H1 (cell line): ENCODE measurements at regions not wholly inside any gene's neighbourhood (a gene's known extent, or its start where the extent isn't known, plus 50 kb on each side); places are given as distances from the start of the nearest gene placed in this dataset.

ENCODE experiments used
- CTCF ChIA-PET: fragments of 300-600 bp; sonication (Branson Sonifier 250); formaldehyde crosslinking; loops from one replicate; lab custom pipeline; 2021; ENCODE audit not compliant: partially characterized antibody; lab: Charles Lee
- POLR2A ChIA-PET: fragments of 300-600 bp; sonication (Branson Sonifier 250); formaldehyde crosslinking; loops from one replicate; lab custom pipeline; 2021; ENCODE audit warnings: inconsistent platforms; ENCODE audit not compliant: partially characterized antibody; lab: Charles Lee
- DNase-seq, 2 experiments: peaks; one replicate each; pipeline versions ENCODE4 v3.0.0 to v3.0.0-alpha.2; 2010 to 2022; ENCODE audit warnings: low spot score in 2 of 2, low read depth in 1 of 2, mixed read lengths in 1 of 2
- FAIRE-seq: peaks from 2 replicates; lab custom pipeline; 2011; peaks lifted over from hg19 to GRCh38; lab: Jason Lieb, UNC
- H2AFZ ChIP-seq: 2 replicates; pipeline ENCODE4 v1.8.1; 2012; ENCODE audit warnings: low read length, inconsistent platforms
- H2AK5ac ChIP-seq: 2 replicates; pipeline ENCODE4 v1.6.1; 2013; ENCODE audit warnings: low read depth, low read length
- H2BK120ac ChIP-seq: replicated peaks from 2 replicates; pipeline ENCODE3; 2013; ENCODE audit warnings: low read depth, low read length, inconsistent platforms
- H2BK12ac ChIP-seq: 2 replicates; pipeline ENCODE4 v1.6.1; 2013; ENCODE audit warnings: low read depth, low read length
- H2BK15ac ChIP-seq: 2 replicates; pipeline ENCODE4 v1.6.1; 2013; ENCODE audit warnings: low read length
- H2BK20ac ChIP-seq: 2 replicates; pipeline ENCODE4 v1.6.1; 2013; ENCODE audit warnings: low read length
- H2BK5ac ChIP-seq: 2 replicates; pipeline ENCODE4 v1.6.1; 2013; ENCODE audit warnings: low read depth, low read length
- H3K14ac ChIP-seq: 2 replicates; pipeline ENCODE4 v1.6.1; 2013; ENCODE audit warnings: inconsistent platforms; ENCODE audit not compliant: insufficient read length
- H3K18ac ChIP-seq: 2 replicates; pipeline ENCODE4 v1.6.1; 2013; ENCODE audit warnings: low read length; ENCODE audit errors: extremely low read depth
- H3K23ac ChIP-seq: 2 replicates; pipeline ENCODE4 v1.6.1; 2013; ENCODE audit warnings: inconsistent platforms; ENCODE audit not compliant: insufficient read length
- H3K23me2 ChIP-seq: 2 replicates; pipeline ENCODE4 v1.6.1; 2013; ENCODE audit warnings: low read depth, low read length
- H3K27ac ChIP-seq: 2 replicates; pipeline ENCODE4 v1.6.1; 2011; ENCODE audit warnings: low read depth, low read length, inconsistent platforms
- H3K27me3 ChIP-seq, 4 experiments: replicated peaks in 1 of 4; 1 replicate in 1 of 4; 2 replicates in 3 of 4; pipeline versions ENCODE4 v1.6.1 to v1.8.1; 2011 to 2013; ENCODE audit warnings: low read length in 3 of 4, mild to moderate bottlenecking in 3 of 4, inconsistent platforms in 2 of 4, mixed read lengths in 2 of 4, moderate library complexity in 1 of 4; ENCODE audit not compliant: control insufficient read depth in 3 of 4, insufficient read depth in 3 of 4; ENCODE audit errors: extremely low read depth in 1 of 4
- H3K36me3 ChIP-seq, 4 experiments: 2 replicates each; pipeline versions ENCODE4 v1.6.1 to v1.8.1; 2011 to 2013; ENCODE audit warnings: mild to moderate bottlenecking in 4 of 4, low read length in 3 of 4, moderate library complexity in 2 of 4, control low read depth in 1 of 4, inconsistent platforms in 1 of 4; ENCODE audit not compliant: insufficient read depth in 4 of 4, control insufficient read depth in 2 of 4
- H3K4ac ChIP-seq: replicated peaks from 2 replicates; pipeline ENCODE3; 2013; ENCODE audit warnings: low read length, low read depth, mixed read lengths, inconsistent platforms; ENCODE audit not compliant: insufficient read length
- H3K4me1 ChIP-seq, 4 experiments: replicated peaks in 1 of 4; 1 replicate in 1 of 4; 2 replicates in 3 of 4; pipeline versions ENCODE4 v1.6.1 to v1.8.1; 2011 to 2013; ENCODE audit warnings: low read length in 3 of 4, inconsistent platforms in 2 of 4, mixed read lengths in 1 of 4; ENCODE audit not compliant: insufficient read depth in 4 of 4, control insufficient read depth in 3 of 4
- H3K4me2 ChIP-seq, 2 experiments: 2 replicates each; pipeline versions ENCODE4 v1.6.1 to v1.8.1; 2011 to 2013; ENCODE audit warnings: low read depth in 2 of 2, low read length in 2 of 2, control low read depth in 1 of 2, inconsistent platforms in 1 of 2, mild to moderate bottlenecking in 1 of 2; ENCODE audit not compliant: insufficient read depth in 1 of 2
- H3K4me3 ChIP-seq, 4 experiments: fragments of 200-600, 300-600 bp in 1 of 4; sonication (generic), shearing (Covaris generic), sonication (Bioruptor Twin) in 1 of 4; 2 replicates each; pipeline versions ENCODE4 v1.5.1 to v1.8.1; 2011 to 2016; ENCODE audit warnings: low read length in 4 of 4, low read depth in 3 of 4, control low read depth in 2 of 4, inconsistent platforms in 2 of 4, mild to moderate bottlenecking in 2 of 4, mixed read lengths in 1 of 4, moderate library complexity in 1 of 4; ENCODE audit not compliant: insufficient read depth in 2 of 4; ENCODE audit errors: extremely low read depth in 1 of 4
- H3K56ac ChIP-seq: replicated peaks from 2 replicates; pipeline ENCODE3; 2013; ENCODE audit warnings: low read depth, mild to moderate bottlenecking, mixed read lengths, low read length, inconsistent platforms; ENCODE audit not compliant: insufficient read length
- H3K79me1 ChIP-seq: 2 replicates; pipeline ENCODE4 v1.6.1; 2013; ENCODE audit warnings: low read depth, low read length, control low read depth
- H3K79me2 ChIP-seq, 2 experiments: 2 replicates each; pipeline versions ENCODE4 v1.6.1 to v1.8.1; 2012 to 2013; ENCODE audit warnings: low read length in 2 of 2, mild to moderate bottlenecking in 2 of 2, inconsistent platforms in 1 of 2; ENCODE audit not compliant: insufficient read depth in 2 of 2, control insufficient read depth in 1 of 2
- H3K9ac ChIP-seq, 4 experiments: replicated peaks in 1 of 4; 1 replicate in 1 of 4; 2 replicates in 3 of 4; pipeline versions ENCODE4 v1.6.1 to v1.8.1; 2011 to 2013; ENCODE audit warnings: low read depth in 3 of 4, low read length in 3 of 4, control low read depth in 2 of 4, mild to moderate bottlenecking in 2 of 4, moderate library complexity in 2 of 4, inconsistent platforms in 1 of 4; ENCODE audit errors: extremely low read depth in 1 of 4
- H3K9me3 ChIP-seq, 2 experiments: 2 replicates each; pipeline versions ENCODE4 v1.6.1 to v1.8.1; 2012 to 2013; ENCODE audit warnings: mild to moderate bottlenecking in 2 of 2, moderate library complexity in 2 of 2, control low read depth in 1 of 2, inconsistent platforms in 1 of 2, low read depth in 1 of 2, low read length in 1 of 2, mixed read lengths in 1 of 2; ENCODE audit not compliant: insufficient read depth in 2 of 2
- H4K20me1 ChIP-seq, 2 experiments: replicated peaks in 1 of 2; 2 replicates each; pipeline versions ENCODE3 to v1.8.1; 2011 to 2013; ENCODE audit warnings: inconsistent platforms in 2 of 2, low read length in 2 of 2, mild to moderate bottlenecking in 1 of 2; ENCODE audit not compliant: insufficient read depth in 2 of 2, control insufficient read depth in 1 of 2
- H4K5ac ChIP-seq: 2 replicates; pipeline ENCODE4 v1.6.1; 2013; ENCODE audit warnings: low read length, low read depth, mixed read lengths, inconsistent platforms; ENCODE audit not compliant: insufficient read length
- H4K8ac ChIP-seq: 2 replicates; pipeline ENCODE4 v1.8.0; 2013; ENCODE audit warnings: mild to moderate bottlenecking, moderate library complexity, low read length, inconsistent platforms; ENCODE audit not compliant: insufficient read depth; ENCODE audit errors: extremely low read depth
- H4K91ac ChIP-seq: replicated peaks from 2 replicates; pipeline ENCODE3; 2013; ENCODE audit warnings: low read length, mixed read lengths, inconsistent platforms; ENCODE audit not compliant: insufficient read length
- CHD2 ChIP-seq: IDR thresholded peaks from 2 replicates; pipeline ENCODE4 v1.6.1; 2012; ENCODE audit warnings: low read length, improper control_type of control experiment
- CTCF ChIP-seq, 3 experiments: IDR thresholded peaks; 1 replicate in 2 of 3; 2 replicates in 1 of 3; pipeline versions ENCODE4 v1.5.1 to v1.6.1; 2011; ENCODE audit warnings: low read length in 3 of 3, mild to moderate bottlenecking in 3 of 3, inconsistent platforms in 2 of 3, low read depth in 1 of 3, moderate library complexity in 1 of 3; ENCODE audit not compliant: insufficient read depth in 1 of 3; ENCODE audit errors: control extremely low read depth in 1 of 3
- JUN ChIP-seq: IDR thresholded peaks from 2 replicates; pipeline ENCODE4 v1.6.1; 2011; ENCODE audit warnings: low read depth, mild to moderate bottlenecking, improper control_type of control experiment, low read length
- KDM4A ChIP-seq: IDR thresholded peaks from one replicate; pipeline ENCODE4 v1.7.1; 2012; ENCODE audit warnings: low read depth, mild to moderate bottlenecking, moderate library complexity, low read length, inconsistent platforms; ENCODE audit not compliant: severe bottlenecking
- NANOG ChIP-seq: IDR thresholded peaks from 2 replicates; pipeline ENCODE4 v1.6.1; 2011; ENCODE audit warnings: low read length, low read depth, mild to moderate bottlenecking, inconsistent platforms; ENCODE audit not compliant: insufficient read depth, poor library complexity, severe bottlenecking
- RFX5 ChIP-seq: IDR thresholded peaks from 2 replicates; pipeline ENCODE4 v1.6.1; 2011; ENCODE audit warnings: low read depth, low read length, improper control_type of control experiment, borderline replicate concordance
- SIN3A ChIP-seq, 2 experiments: IDR thresholded peaks in 1 of 2; conservative IDR thresholded peaks in 1 of 2; 2 replicates each; pipeline ENCODE4 v1.6.1; 2011 to 2012; ENCODE audit warnings: low read length in 2 of 2, improper control_type of control experiment in 1 of 2, low read depth in 1 of 2, mild to moderate bottlenecking in 1 of 2
- SP4 ChIP-seq: IDR thresholded peaks from 2 replicates; pipeline ENCODE4 v1.6.1; 2012; ENCODE audit warnings: low read length, inconsistent platforms
- TAF1 ChIP-seq: IDR thresholded peaks from 2 replicates; pipeline ENCODE4 v1.6.1; 2011; ENCODE audit warnings: mild to moderate bottlenecking, low read depth, low read length
- WGBS, 2 experiments: shearing (Covaris generic) in 1 of 2; methylation state at CpG; one replicate each; pipeline versions ENCODE4 v1.1.6 to v1.1.7; 2013 to 2015; ENCODE audit warnings: low lambda C conversion rate in 2 of 2, mixed read lengths in 2 of 2, inconsistent platforms in 1 of 2, low coverage in 1 of 2, missing lambda C conversion rate in 1 of 2; ENCODE audit not compliant: insufficient replicate concordance in 2 of 2, insufficient coverage in 1 of 2, insufficient read length in 1 of 2; ENCODE audit errors: extremely low coverage in 1 of 2, missing lambda C conversion rate in 1 of 2; 5-methylcytosine and 5-hydroxymethylcytosine counted together

- Histone ChIP-seq H3K18ac (no peak overlapping the region), H3K4me3 (no peak overlapping the region), H2BK120ac (no peak overlapping the region), H3K79me1 (no peaks in the 10 kb centered on the region), H4K20me1 (no peaks in the 10 kb centered on the region), H2BK15ac (no peak overlapping the region), H4K91ac (no peak overlapping the region), H3K4ac (no peak overlapping the region), H3K56ac (no peak overlapping the region), H3K27ac (no peak overlapping the region), H4K8ac (no peak overlapping the region), H3K4me1 (peaks cover 0 to 4% (median 2%) of the 10 kb centered on the region in 4 experiments; a peak in 3 of 7 replicates), H2BK5ac (no peak overlapping the region), H4K5ac (no peak overlapping the region), H3K9me3 (no peaks in the 10 kb centered on the region), H3K79me2 (no peaks in the 10 kb centered on the region), H2AFZ (no peak overlapping the region), H3K27me3 (no peaks in the 10 kb centered on the region), H3K4me2 (no peak overlapping the region), H2BK12ac (no peak overlapping the region), H3K23ac (no peak overlapping the region), H2AK5ac (no peak overlapping the region), H3K23me2 (no peaks in the 10 kb centered on the region), H3K36me3 (no peaks in the 10 kb centered on the region), H2BK20ac (no peak overlapping the region), H3K14ac (no peak overlapping the region), H3K9ac (no peak overlapping the region)
- FAIRE-seq = no peak
- ChIA-PET POLR2A (no interaction called here), CTCF (interaction anchor here (0.6 kb wide), 1 partner anchor 178 kb away, joined by 3 read pairs; no protein-coding TSS in a partner anchor)
- DNase-seq = no peak
- 88% methylated on average over 11 of the region's 14 CpGs; no CpG with 5 or more reads in 1 of the 2 experiments for WGBS, 2 experiments
- no peak for TF ChIP-seq SIN3A (conservative IDR thresholded peaks at IDR 0.05 in 1 of 2, IDR thresholded peaks at IDR 0.05 in 1 of 2; ENCODE audit: low read depth in 1 of 2, low read length in 2 of 2)
- TF ChIP-seq TAF1 = no peak
- TF ChIP-seq CTCF (IDR thresholded peaks at IDR 0.05; ENCODE audit: control extremely low read depth in 1 of 3, insufficient read depth in 1 of 3, low read depth in 1 of 3, low read length in 3 of 3) = no peak
- TF ChIP-seq CHD2 = no peak
- no peak for TF ChIP-seq NANOG
- no peak for TF ChIP-seq JUN
- no peak for TF ChIP-seq RFX5
- TF ChIP-seq SP4 = no peak
- TF ChIP-seq KDM4A = no peak
These were observed 615.4 kb downstream of the MID1IP1 start for GRCh38 chrX:39416547-39417260.
